ENCODE measurements at regions not wholly inside any gene's neighbourhood (a gene's known extent, or its start where the extent isn't known, plus 50 kb on each side); places are given as distances from the start of the nearest gene placed in this dataset.

DNA sequence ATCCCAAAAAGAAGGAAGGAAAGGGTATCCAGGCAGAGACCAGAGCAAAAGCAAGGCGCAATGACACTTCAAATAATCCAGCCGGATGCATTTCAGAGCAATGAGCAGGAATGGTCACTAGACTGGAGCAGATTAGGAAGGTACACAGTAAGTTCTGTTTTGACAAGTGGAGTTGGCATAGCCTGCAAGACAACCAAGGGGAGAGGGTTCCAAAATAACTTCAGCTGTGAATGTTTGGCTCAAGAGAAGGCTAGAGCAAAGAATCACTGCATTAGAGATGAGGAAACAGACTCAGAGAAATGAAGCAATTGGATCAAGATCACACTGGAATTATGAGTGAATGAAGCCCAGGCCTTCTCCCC is 90.0 kb upstream of the EGFL6 start:
- H3K27me3 ChIP-seq: peaks cover 0 to 44% of the 10 kb centered on the region in 2 donors
- intact Hi-C loops (cut with DNase I; ENCODE audit: low total_unique reads): no loop called here
- no peaks in the 10 kb centered on the region for H3K36me3 ChIP-seq
- no peak for DNase-seq (ENCODE audit: low spot score in 2 of 2)
- no peak overlapping the region for H3K4me3 ChIP-seq
- no peaks in the 10 kb centered on the region for H3K4me1 ChIP-seq
- no peaks in the 10 kb centered on the region for H3K9me3 ChIP-seq
- TF ChIP-seq POLR2AphosphoS5 (IDR thresholded peaks at IDR 0.05) (no peak), POLR2A (IDR thresholded peaks at IDR 0.05) (no peak), CTCF (IDR thresholded peaks at IDR 0.05) (no peak)
- no peak overlapping the region for H3K27ac ChIP-seq

GRCh38 chrX:13478740-13479451 is 90.5 kb upstream of the EGFL6 start:
- intact Hi-C loops (cut with DNase I; ENCODE audit: low total_unique reads): no loop called here
- Histone ChIP-seq H3K27ac (no peak overlapping the region), H3K4me1 (no peaks in the 10 kb centered on the region)

DNA sequence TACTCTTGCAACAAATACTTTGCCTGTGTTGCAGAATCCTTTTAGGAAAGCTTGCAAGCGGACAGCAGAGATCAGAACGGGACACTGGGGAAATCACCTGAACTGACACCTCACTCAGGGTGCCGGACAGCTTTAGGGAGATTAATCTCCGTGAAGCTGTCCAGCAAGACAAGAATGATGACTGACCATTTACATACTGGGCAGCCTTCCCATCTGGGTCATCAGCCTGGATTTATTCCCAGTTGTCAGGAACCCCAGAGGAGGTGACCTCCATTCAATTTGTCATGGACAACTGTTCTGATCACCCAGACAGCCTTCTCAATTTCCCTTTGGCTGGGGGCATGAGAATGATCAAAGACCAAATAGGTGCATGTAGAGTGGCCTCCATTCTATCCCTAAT is 93.0 kb upstream of the EGFL6 start:
- H3K36me3 ChIP-seq: no peaks in the 10 kb centered on the region
- no peak for DNase-seq (ENCODE audit: low spot score in 2 of 2)
- H3K4me3 ChIP-seq: no peak overlapping the region
- peaks cover 0 to 55% of the 10 kb centered on the region in 2 donors for H3K27me3 ChIP-seq
- intact Hi-C loops (cut with DNase I; ENCODE audit: low total_unique reads): no loop called here
- no peaks in the 10 kb centered on the region for H3K9me3 ChIP-seq
- H3K4me1 ChIP-seq: no peaks in the 10 kb centered on the region
- TF ChIP-seq POLR2A (IDR thresholded peaks at IDR 0.05) (no peak), CTCF (IDR thresholded peaks at IDR 0.05) (no peak), POLR2AphosphoS5 (IDR thresholded peaks at IDR 0.05) (no peak)
- H3K27ac ChIP-seq: no peak overlapping the region

More at GRCh38 chrX:13478740-13479451, 90.5 kb upstream of the EGFL6 start:
- TF ChIP-seq POLR2AphosphoS5 (IDR thresholded peaks at IDR 0.05) (no peak), CTCF (IDR thresholded peaks at IDR 0.05) (no peak), POLR2A (IDR thresholded peaks at IDR 0.05) (no peak)
- Histone ChIP-seq H3K36me3 (no peaks in the 10 kb centered on the region), H3K9me3 (no peaks in the 10 kb centered on the region), H3K4me3 (no peak overlapping the region), H3K27me3 (peaks cover 0 to 41% of the 10 kb centered on the region in 2 donors)
- no peak for DNase-seq (ENCODE audit: low spot score in 2 of 2)

DNA sequence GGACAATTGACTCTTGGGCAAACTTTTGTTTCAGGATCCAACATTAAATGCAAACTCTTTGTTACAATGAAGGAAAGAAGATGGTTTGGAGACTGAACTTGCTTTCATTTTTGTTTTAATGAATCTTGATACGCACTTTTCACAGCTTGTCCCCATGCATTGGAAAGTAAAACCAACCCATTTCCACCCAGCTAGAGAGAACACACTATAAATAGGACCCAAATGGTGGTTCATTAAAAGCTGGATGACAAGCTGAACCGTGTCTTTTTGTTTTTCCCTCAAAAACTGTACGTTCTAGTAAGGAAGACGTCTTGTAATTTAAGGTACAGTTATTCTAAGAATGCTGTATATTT is 95.3 kb upstream of the EGFL6 start:
- Histone ChIP-seq H3K9me3 (no peaks in the 10 kb centered on the region), H3K4me1 (no peaks in the 10 kb centered on the region), H3K27me3 (peaks cover 0 to 54% of the 10 kb centered on the region in 2 donors), H3K36me3 (no peaks in the 10 kb centered on the region), H3K27ac (peak overlapping the region in 1 of 2 donors; percentile 45), H3K4me3 (peak overlapping the region in 1 of 3 donors; percentile 36)
- no peak for DNase-seq (ENCODE audit: low spot score in 2 of 2)
- no peak for TF ChIP-seq CTCF (IDR thresholded peaks at IDR 0.05)
- TF ChIP-seq POLR2A (IDR thresholded peaks at IDR 0.05): no peak
- TF ChIP-seq POLR2AphosphoS5 (IDR thresholded peaks at IDR 0.05): no peak
- intact Hi-C loops (cut with DNase I; ENCODE audit: low total_unique reads): no loop called here

DNA sequence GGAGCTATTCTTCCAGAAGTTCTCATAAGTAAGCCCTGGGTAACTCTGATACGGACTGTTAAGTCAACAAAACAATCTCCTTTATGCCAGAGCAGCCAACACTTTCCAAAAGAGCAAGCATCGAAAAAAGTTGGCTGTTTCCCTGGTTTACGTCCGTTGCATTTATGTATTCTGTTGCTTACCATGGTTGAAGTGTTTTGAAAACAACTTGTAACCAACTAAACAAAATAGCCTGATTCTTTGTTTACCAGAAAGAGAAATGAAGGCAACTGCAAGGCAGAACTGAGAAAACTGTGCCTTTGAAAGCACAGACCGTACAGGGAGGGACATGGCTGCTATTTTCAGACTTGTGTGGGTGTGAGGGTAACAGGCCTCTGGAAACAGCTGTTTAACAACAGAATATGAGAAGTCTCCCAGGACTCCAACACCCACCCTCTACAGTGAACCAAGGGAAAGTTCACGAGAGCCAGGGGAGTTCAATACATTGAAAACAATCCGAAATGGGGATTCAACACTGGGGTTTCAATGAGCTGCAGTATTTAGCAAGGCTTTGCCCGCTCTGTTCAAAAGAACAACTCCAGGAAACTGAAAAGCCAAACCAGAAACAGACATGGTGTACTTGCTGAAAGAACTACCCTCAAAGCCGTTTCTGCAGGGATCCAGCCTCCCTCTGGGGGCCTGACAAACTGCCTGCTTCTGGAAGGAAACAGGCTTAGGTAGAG is 95.8 kb upstream of the EGFL6 start:
- peak overlapping the region in 1 of 3 donors; percentile 36 for H3K4me3 ChIP-seq
- intact Hi-C loops (cut with DNase I; ENCODE audit: low total_unique reads): no loop called here

More for the DNA sequence above, 95.8 kb upstream of the EGFL6 start:
- no peaks in the 10 kb centered on the region for H3K36me3 ChIP-seq
- H3K27ac ChIP-seq: peak overlapping the region; percentile 31 to 45
- DNase-seq (ENCODE audit: low spot score in 2 of 2): no peak
- no peak for TF ChIP-seq POLR2AphosphoS5 (IDR thresholded peaks at IDR 0.05)
- no peaks in the 10 kb centered on the region for H3K4me1 ChIP-seq
- no peaks in the 10 kb centered on the region for H3K9me3 ChIP-seq
- peaks cover 0 to 59% of the 10 kb centered on the region in 2 donors for H3K27me3 ChIP-seq
